ENCODE measurements at regions not wholly inside any gene's neighbourhood (a gene's known extent, or its start where the extent isn't known, plus 50 kb on each side); places are given as distances from the start of the nearest gene placed in this dataset.

DNA sequence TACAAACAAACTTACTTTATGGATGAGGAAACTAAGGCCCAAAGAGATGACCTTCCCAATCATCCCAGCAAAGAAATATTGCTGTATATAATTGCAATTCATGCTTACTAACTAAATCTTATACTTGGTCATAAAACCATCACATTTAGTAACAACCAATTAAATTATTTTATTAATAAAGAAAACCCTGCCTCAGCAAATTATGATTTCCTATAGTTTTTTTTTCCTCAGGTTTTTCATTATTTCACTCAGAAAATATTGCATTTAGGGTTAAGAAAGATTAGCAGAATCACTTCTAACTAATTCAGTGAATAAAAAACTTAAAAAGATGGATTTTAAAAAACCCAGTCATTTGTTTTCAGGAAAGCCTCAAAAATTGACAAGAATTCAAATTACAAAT lies 86.5 kb upstream of the GADL1 start:
- TF ChIP-seq, protein P1, sequence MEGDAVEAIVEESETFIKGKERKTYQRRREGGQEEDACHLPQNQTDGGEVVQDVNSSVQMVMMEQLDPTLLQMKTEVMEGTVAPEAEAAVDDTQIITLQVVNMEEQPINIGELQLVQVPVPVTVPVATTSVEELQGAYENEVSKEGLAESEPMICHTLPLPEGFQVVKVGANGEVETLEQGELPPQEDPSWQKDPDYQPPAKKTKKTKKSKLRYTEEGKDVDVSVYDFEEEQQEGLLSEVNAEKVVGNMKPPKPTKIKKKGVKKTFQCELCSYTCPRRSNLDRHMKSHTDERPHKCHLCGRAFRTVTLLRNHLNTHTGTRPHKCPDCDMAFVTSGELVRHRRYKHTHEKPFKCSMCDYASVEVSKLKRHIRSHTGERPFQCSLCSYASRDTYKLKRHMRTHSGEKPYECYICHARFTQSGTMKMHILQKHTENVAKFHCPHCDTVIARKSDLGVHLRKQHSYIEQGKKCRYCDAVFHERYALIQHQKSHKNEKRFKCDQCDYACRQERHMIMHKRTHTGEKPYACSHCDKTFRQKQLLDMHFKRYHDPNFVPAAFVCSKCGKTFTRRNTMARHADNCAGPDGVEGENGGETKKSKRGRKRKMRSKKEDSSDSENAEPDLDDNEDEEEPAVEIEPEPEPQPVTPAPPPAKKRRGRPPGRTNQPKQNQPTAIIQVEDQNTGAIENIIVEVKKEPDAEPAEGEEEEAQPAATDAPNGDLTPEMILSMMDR (IDR thresholded peaks at IDR 0.05) = no peak
- no peak for TF ChIP-seq ZFX (IDR thresholded peaks at IDR 0.05; ENCODE audit: borderline replicate concordance)
